OCI-LY7 (cell line): ENCODE measurements at regions not wholly inside any gene's neighbourhood (a gene's known extent, or its start where the extent isn't known, plus 50 kb on each side); places are given as distances from the start of the nearest gene placed in this dataset.
"Not testable (repeated sequence)": the region's sequence is repeated elsewhere in the genome, so short reads cannot be mapped to it uniquely, and the experiment has no call there.

Source experiments
- BruUV-seq: library from RNA; stranded (reverse); fragments of 400-500 nt; replicated peaks from 2 replicates; lab custom pipeline; 2021; lab: Mats Ljungman, UMichigan
- CTCF ChIA-PET: fragments of 300-600 bp; sonication (Branson Sonifier 250); formaldehyde crosslinking; loops from one replicate; lab custom pipeline; 2022; ENCODE audit warnings: antibody characterized with exemption; ENCODE audit not compliant: unreplicated experiment; lab: Charles Lee
- POLR2A ChIA-PET: fragments of 300-600 bp; sonication (Branson Sonifier 250); formaldehyde crosslinking; loops from one replicate; lab custom pipeline; 2022; ENCODE audit warnings: antibody characterized with exemption; lab: Charles Lee
- DNase-seq: peaks from one replicate; pipeline ENCODE4 v3.0.0-alpha.2; 2015; ENCODE audit warnings: low spot score
- H2AFZ ChIP-seq: fragments of 200-600 bp; sonication (generic), shearing (Covaris generic); 2 replicates; pipeline ENCODE4 v1.6.1; 2014; ENCODE audit warnings: mild to moderate bottlenecking, antibody characterized with exemption, low read length, moderate library complexity
- H3K27ac ChIP-seq: fragments of 200-600 bp; sonication (generic); 2 replicates; pipeline ENCODE4 v1.5.1; 2014; ENCODE audit warnings: mixed run types, low read depth, mild to moderate bottlenecking, moderate library complexity, low read length, inconsistent platforms; ENCODE audit not compliant: poor library complexity, severe bottlenecking
- H3K36me3 ChIP-seq: fragments of 200-600 bp; sonication (generic); 2 replicates; pipeline ENCODE4 v1.6.1; 2014; ENCODE audit warnings: mild to moderate bottlenecking, antibody characterized with exemption, low read length, moderate library complexity, mixed read lengths; ENCODE audit not compliant: insufficient read depth
- H3K4me1 ChIP-seq: fragments of 200-600 bp; sonication (generic); 2 replicates; pipeline ENCODE4 v1.5.1; 2014; ENCODE audit warnings: mild to moderate bottlenecking, low read length; ENCODE audit not compliant: insufficient read depth, poor library complexity, severe bottlenecking
- H3K4me2 ChIP-seq: fragments of 200-600 bp; sonication (generic); 2 replicates; pipeline ENCODE4 v1.6.1; 2014; ENCODE audit warnings: mild to moderate bottlenecking, low read length
- H3K4me3 ChIP-seq: fragments of 200-600 bp; sonication (generic); 2 replicates; pipeline ENCODE4 v1.5.1; 2014; ENCODE audit warnings: mild to moderate bottlenecking, low read depth, low read length; ENCODE audit not compliant: poor library complexity, severe bottlenecking
- H3K79me2 ChIP-seq: fragments of 200-600 bp; sonication (generic); 2 replicates; pipeline ENCODE4 v1.6.1; 2016; ENCODE audit warnings: low read depth, mild to moderate bottlenecking, low read length, moderate library complexity, mixed read lengths; ENCODE audit not compliant: insufficient read depth
- H3K9me2 ChIP-seq: fragments of 200-600 bp; sonication (generic); 2 replicates; pipeline ENCODE4 v1.6.1; 2016; ENCODE audit warnings: mild to moderate bottlenecking, low read length, mixed read lengths; ENCODE audit not compliant: insufficient read depth
- H3K9me3 ChIP-seq: fragments of 200-600 bp; sonication (generic); 2 replicates; pipeline ENCODE4 v1.6.1; 2014; ENCODE audit warnings: mild to moderate bottlenecking, mixed run types, low read length, mixed read lengths
- H4K20me1 ChIP-seq: fragments of 200-600 bp; sonication (generic); 2 replicates; pipeline ENCODE4 v1.6.1; 2014; ENCODE audit warnings: mild to moderate bottlenecking, antibody characterized with exemption, low read length, moderate library complexity, mixed read lengths; ENCODE audit not compliant: insufficient read depth
- CTCF ChIP-seq: fragments of 200-600 bp; sonication (generic); conservative IDR thresholded peaks from 2 replicates; pipeline ENCODE4 v1.5.1; 2014; ENCODE audit warnings: mild to moderate bottlenecking, antibody characterized with exemption, low read length, moderate library complexity, mixed read lengths
- EZH2phosphoT487 ChIP-seq: fragments of 200-600 bp; sonication (generic); IDR thresholded peaks from 2 replicates; pipeline ENCODE4 v1.6.1; 2018; ENCODE audit warnings: low read depth, borderline replicate concordance, mild to moderate bottlenecking, mixed run types, antibody characterized with exemption, low read length, moderate library complexity, mixed read lengths
- intact Hi-C: fragments of 100-400 bp; cut with micrococcal nuclease; formaldehyde crosslinking; loops from one replicate; pipeline ENCODE4 v1.10.0; 2022; ENCODE audit not compliant: unreplicated experiment

GRCh38 chr13:33682020-33682564, 135.9 kb upstream of the RFC3 start:
- Histone ChIP-seq H3K27ac (no peak overlapping the region), H3K9me2 (no peaks in the 10 kb centered on the region), H3K36me3 (no peaks in the 10 kb centered on the region), H3K4me1 (no peaks in the 10 kb centered on the region), H3K4me3 (no peak overlapping the region), H3K4me2 (no peak overlapping the region), H3K9me3 (no peaks in the 10 kb centered on the region), H3K79me2 (no peaks in the 10 kb centered on the region), H2AFZ (no peak overlapping the region), H4K20me1 (no peaks in the 10 kb centered on the region)
- ChIA-PET CTCF (no interaction called here), POLR2A (interaction anchor here (0.8 to 1.1 kb wide), 2 partner anchors 11 to 42 kb away, joined by 3 to 4 read pairs; no protein-coding TSS in a partner anchor)
- intact Hi-C loops = no loop called here
- no TSS peak for BruUV-seq
- TF ChIP-seq CTCF (no peak), EZH2phosphoT487 (no peak)
- no peak for DNase-seq

- H3K9me3 ChIP-seq, CTCF ChIA-PET, H3K4me2 ChIP-seq, H3K4me3 ChIP-seq, intact Hi-C loops, H3K36me3 ChIP-seq, H3K79me2 ChIP-seq, H3K4me1 ChIP-seq, H4K20me1 ChIP-seq, H2AFZ ChIP-seq, DNase-seq, BruUV-seq, H3K9me2 ChIP-seq, H3K27ac ChIP-seq: not testable (repeated sequence)
- POLR2A ChIA-PET = interaction anchor here (1.1 kb wide), 1 partner anchor 11 kb away, joined by 4 read pairs; no protein-coding TSS in a partner anchor
Measured at GRCh38 chr13:33682646-33683045, 135.3 kb upstream of the RFC3 start.

- no peaks in the 10 kb centered on the region for H3K9me2 ChIP-seq
- no peak for TF ChIP-seq EZH2phosphoT487
- TF ChIP-seq CTCF = no peak
- H3K27ac ChIP-seq = no peak overlapping the region
- no peaks in the 10 kb centered on the region for H3K79me2 ChIP-seq
- POLR2A ChIA-PET = interaction anchor here (0.7 to 1.1 kb wide), 2 partner anchors 10 to 310 kb away, joined by 4 to 7 read pairs; no protein-coding TSS in a partner anchor
- no peak overlapping the region for H3K4me3 ChIP-seq
- H3K4me1 ChIP-seq = no peaks in the 10 kb centered on the region
- CTCF ChIA-PET = no interaction called here
- no peaks in the 10 kb centered on the region for H3K36me3 ChIP-seq
- no peak overlapping the region for H3K4me2 ChIP-seq
- DNase-seq = no peak
- no peaks in the 10 kb centered on the region for H4K20me1 ChIP-seq
- intact Hi-C loops = no loop called here
- BruUV-seq = no TSS peak
- H3K9me3 ChIP-seq = no peaks in the 10 kb centered on the region; the same call in 1 of the 2 replicates
- no peak overlapping the region for H2AFZ ChIP-seq
Measured at GRCh38 chr13:33683376-33683775, 134.6 kb upstream of the RFC3 start.
